Skeletal muscle satellite cell (primary cell): ENCODE measurements at regions not wholly inside any gene's neighbourhood (a gene's known extent, or its start where the extent isn't known, plus 50 kb on each side); places are given as distances from the start of the nearest gene placed in this dataset.

Source experiments
- H3K27me3 ChIP-seq: 2 replicates; pipeline ENCODE4 v1.7.0; 2013; ENCODE audit warnings: low read length; ENCODE audit not compliant: control insufficient read depth, insufficient read depth
- H3K36me3 ChIP-seq: 2 replicates; pipeline ENCODE4 v1.7.0; 2013; ENCODE audit warnings: mild to moderate bottlenecking, control low read depth, low read length; ENCODE audit not compliant: insufficient read depth
- H3K4me1 ChIP-seq: 2 replicates; pipeline ENCODE4 v1.7.0; 2013; ENCODE audit warnings: low read length; ENCODE audit not compliant: control insufficient read depth, insufficient read depth
- H3K4me2 ChIP-seq: 2 replicates; pipeline ENCODE4 v1.7.0; 2013; ENCODE audit warnings: mild to moderate bottlenecking, low read length
- H3K4me3 ChIP-seq: 2 replicates; pipeline ENCODE4 v1.7.0; 2013; ENCODE audit warnings: low read length
- H3K9ac ChIP-seq: 2 replicates; pipeline ENCODE4 v1.7.0; 2013; ENCODE audit warnings: mild to moderate bottlenecking, low read depth, low read length, moderate library complexity
- H3K9me3 ChIP-seq: replicated peaks from 2 replicates; pipeline ENCODE4 v1.7.0; 2013; ENCODE audit warnings: mild to moderate bottlenecking, control low read depth, low read length

DNA sequence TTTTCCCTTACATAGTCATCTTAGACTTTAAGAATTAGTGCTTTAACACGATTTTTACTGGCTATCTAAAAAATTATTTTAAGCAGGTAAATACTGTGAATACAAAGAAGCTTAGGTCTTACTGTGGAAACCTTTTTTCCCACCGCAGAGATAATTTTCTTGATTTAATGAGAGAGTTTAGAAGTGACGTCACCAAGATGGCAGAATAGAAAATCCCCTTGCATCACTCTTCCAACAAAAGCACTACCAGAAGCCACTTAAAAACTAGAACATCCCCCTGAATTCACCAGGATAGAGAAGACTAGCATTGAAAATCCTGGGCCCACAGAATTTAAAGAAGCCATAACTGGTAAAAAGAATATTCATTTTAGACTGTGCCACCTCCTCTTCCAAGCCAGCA lies 375.4 kb upstream of the PTCHD4 start:
- H3K4me3 ChIP-seq, result no peak overlapping the region
- H3K9me3 ChIP-seq, result no peaks in the 10 kb centered on the region
- no peaks in the 10 kb centered on the region for H3K27me3 ChIP-seq
- no peak overlapping the region for H3K9ac ChIP-seq
- H3K4me1 ChIP-seq, result no peaks in the 10 kb centered on the region
- no peak overlapping the region for H3K4me2 ChIP-seq
- H3K36me3 ChIP-seq, result no peaks in the 10 kb centered on the region

DNA sequence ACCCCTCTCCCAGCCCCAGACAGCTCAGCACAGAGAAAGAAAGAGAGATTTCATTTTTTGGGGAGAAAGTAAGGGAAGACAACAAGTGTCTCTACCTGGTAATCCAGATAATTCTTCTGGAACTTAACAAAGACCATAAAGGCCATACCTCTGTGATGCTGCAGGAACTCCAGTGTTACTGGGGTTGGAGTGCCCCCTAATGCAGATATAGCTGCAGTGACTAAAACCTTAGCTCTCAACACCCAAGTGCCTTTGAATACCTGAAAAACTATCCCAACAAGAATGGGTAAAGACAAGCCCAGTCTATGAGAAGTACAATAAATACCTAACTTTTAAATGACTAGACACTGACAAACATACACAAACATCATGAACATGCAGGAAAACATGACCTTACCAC lies 365.3 kb upstream of the PTCHD4 start:
- H3K36me3 ChIP-seq, result no peaks in the 10 kb centered on the region
- no peak overlapping the region for H3K9ac ChIP-seq
- H3K27me3 ChIP-seq, result no peaks in the 10 kb centered on the region
- H3K4me3 ChIP-seq, result no peak overlapping the region
- H3K9me3 ChIP-seq, result no peaks in the 10 kb centered on the region
- no peak overlapping the region for H3K4me2 ChIP-seq
- H3K4me1 ChIP-seq, result no peaks in the 10 kb centered on the region

DNA sequence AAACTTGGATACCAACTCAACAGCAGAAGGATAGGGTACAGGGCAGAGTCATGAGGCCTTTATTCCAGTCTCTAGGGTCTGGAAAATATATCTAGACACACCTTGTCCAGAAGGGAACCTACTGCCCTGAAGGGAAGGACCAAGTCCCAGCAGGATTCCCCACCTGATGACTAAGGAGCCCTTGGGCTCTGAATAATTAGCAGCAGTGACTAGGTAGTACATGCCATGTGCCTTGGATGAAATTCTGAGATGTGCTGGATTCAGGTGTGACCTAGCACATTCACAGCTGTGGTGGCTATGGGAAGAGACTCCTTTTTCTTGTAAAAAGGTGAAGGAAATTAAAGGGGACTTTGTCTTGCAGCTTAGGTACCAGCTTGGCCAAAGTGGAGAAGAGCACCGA lies 364.3 kb upstream of the PTCHD4 start:
- Histone ChIP-seq H3K9ac (no peak overlapping the region), H3K4me1 (no peaks in the 10 kb centered on the region), H3K27me3 (no peaks in the 10 kb centered on the region), H3K9me3 (no peaks in the 10 kb centered on the region), H3K36me3 (no peaks in the 10 kb centered on the region), H3K4me3 (no peak overlapping the region), H3K4me2 (no peak overlapping the region)

DNA sequence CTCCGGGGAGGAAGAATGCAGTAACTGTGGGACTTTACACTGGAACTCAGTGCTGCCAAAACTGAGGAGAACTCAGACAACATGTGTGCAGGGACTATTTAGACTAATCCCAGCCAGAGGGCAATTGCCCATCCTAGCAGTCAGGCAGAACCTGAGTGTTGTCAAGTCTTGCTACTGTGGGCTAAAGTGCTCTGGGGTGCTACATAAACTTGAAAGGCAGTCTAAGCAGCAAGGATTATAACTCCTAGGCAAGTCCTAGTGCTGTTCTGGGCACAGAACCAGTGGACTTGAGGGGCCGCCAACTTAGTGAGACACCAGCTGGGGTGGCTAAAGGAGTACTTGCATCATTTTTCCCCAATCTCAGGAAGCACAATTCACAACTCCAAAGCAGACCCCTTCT lies 363.8 kb upstream of the PTCHD4 start:
- Histone ChIP-seq H3K4me2 (no peak overlapping the region), H3K36me3 (no peaks in the 10 kb centered on the region), H3K9ac (no peak overlapping the region), H3K27me3 (no peaks in the 10 kb centered on the region), H3K4me1 (no peaks in the 10 kb centered on the region), H3K4me3 (no peak overlapping the region), H3K9me3 (no peaks in the 10 kb centered on the region)

DNA sequence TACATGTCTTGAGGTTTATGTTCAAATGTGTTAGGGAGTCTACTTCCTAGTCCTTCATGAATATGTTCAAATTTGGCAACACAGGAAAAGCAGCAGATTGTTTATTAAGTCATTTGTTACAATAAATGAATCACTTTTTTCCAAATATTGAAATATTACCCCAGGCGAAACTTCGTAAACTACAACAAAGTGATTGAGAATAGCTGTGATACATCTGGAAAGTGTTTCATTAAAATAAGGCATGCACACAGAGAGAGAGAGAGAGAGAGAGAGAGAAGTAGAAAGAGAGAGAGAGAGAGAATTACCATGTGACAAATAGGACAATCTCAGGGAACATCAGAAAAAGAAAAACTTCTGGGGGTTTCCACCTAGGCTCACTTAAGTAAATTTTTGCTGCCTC lies 363.1 kb upstream of the PTCHD4 start:
- no peaks in the 10 kb centered on the region for H3K9me3 ChIP-seq
- H3K4me1 ChIP-seq, result no peaks in the 10 kb centered on the region
- H3K9ac ChIP-seq, result no peak overlapping the region
- H3K27me3 ChIP-seq, result no peaks in the 10 kb centered on the region
- H3K36me3 ChIP-seq, result no peaks in the 10 kb centered on the region
- H3K4me3 ChIP-seq, result no peak overlapping the region
- H3K4me2 ChIP-seq, result no peak overlapping the region

DNA sequence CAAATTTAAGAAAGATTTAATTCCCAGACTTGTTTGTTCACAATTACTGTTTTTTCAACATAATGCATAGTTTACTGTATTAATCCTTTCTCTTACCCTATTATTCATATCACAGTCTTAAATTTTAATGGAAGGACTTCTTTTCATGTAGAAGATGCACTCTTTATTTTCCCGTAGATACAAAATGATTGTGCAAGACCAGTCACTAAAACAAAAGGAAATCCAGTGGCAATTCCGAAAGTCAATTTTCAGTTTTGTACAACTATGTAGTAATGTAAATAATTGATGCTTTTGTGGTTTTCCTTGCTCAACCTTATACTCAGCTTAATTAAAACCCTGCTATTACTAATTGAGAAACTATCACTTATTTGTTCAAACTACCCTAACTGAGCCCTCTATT lies 361.5 kb upstream of the PTCHD4 start:
- Histone ChIP-seq H3K4me3 (no peak overlapping the region), H3K36me3 (no peaks in the 10 kb centered on the region), H3K27me3 (no peaks in the 10 kb centered on the region), H3K9me3 (no peaks in the 10 kb centered on the region), H3K9ac (no peak overlapping the region), H3K4me1 (no peaks in the 10 kb centered on the region), H3K4me2 (no peak overlapping the region)

DNA sequence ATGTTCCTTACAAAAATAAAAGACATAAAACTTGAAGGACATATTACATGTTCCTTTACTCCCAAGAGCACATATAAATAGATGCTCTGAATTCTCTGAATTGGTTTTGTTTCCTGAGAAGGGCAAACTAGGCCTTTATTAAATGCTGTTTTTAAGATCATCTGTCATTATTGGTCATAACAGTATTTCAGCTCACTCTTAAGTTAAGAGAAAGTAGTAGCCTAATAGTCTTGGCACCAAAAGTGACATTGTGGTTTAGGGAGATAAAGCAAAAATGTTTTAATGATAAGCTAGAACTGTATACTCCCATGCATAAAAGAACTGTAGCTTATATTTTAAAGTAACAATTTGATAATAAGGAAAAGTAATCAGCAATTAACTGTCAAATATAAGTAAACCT lies 361.1 kb upstream of the PTCHD4 start:
- no peak overlapping the region for H3K4me3 ChIP-seq
- no peak overlapping the region for H3K4me2 ChIP-seq

DNA sequence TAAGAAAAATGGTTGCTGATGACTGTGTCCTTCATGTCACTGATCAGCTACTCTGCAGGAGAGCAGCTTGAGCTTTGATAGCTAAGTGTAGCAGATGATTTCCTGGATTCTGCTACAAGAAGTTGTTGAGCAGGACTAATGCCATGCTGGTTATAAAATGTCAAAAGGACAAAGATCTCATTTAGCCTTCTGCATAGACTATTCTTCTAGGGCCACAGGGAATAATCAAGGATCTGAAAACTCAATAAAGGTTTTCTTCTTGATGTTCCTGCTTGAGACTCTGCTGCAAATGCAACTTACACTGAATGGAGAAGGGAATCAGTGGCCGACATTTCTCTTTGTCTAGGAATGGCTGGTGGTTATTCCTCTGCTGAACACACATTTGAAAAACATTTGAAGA lies 360.3 kb upstream of the PTCHD4 start:
- Histone ChIP-seq H3K27me3 (no peaks in the 10 kb centered on the region), H3K9me3 (no peaks in the 10 kb centered on the region), H3K4me3 (no peak overlapping the region), H3K36me3 (no peaks in the 10 kb centered on the region), H3K4me1 (no peaks in the 10 kb centered on the region), H3K4me2 (no peak overlapping the region), H3K9ac (no peak overlapping the region)

More for the DNA sequence above, 361.1 kb upstream of the PTCHD4 start:
- Histone ChIP-seq H3K9me3 (no peaks in the 10 kb centered on the region), H3K4me1 (no peaks in the 10 kb centered on the region), H3K36me3 (no peaks in the 10 kb centered on the region), H3K27me3 (no peaks in the 10 kb centered on the region), H3K9ac (no peak overlapping the region)

DNA sequence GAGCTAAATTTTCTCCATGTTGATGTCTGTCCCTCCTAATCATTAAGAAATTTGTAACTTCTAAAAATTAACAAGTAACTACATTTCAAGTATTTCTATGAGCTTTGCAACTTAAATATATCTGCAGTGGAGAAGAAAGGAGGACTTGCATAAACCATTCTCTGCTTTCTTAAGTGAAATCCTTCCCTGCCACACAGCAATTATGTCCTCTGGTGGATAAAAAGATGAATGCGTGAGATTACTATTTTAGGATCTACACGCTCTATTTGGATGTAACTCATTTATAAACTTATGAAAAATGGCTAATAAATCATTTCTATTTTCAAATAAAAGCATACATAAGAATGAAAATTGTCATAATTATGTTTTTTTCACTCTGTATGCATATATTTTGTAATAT lies 338.0 kb upstream of the PTCHD4 start:
- Histone ChIP-seq H3K36me3 (no peaks in the 10 kb centered on the region), H3K9me3 (no peaks in the 10 kb centered on the region), H3K27me3 (no peaks in the 10 kb centered on the region)

DNA sequence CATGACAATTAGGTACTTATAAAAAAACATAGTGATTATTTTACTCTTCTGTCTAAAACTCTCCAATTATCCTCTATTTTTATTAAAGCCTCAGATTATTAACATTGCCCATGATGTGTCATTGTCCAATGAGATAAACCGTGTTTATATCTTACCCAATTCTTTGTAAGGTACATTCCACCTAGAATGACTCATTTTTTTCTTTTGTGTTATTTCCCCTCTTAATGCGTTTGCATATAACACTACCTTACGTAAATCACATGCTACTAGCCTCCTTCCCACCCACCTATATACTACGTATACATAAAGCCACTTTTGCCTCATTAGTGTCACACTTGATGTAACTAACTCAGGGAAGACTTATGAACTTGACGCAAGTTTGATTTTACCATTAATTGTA lies 336.3 kb upstream of the PTCHD4 start:
- Histone ChIP-seq H3K4me1 (no peaks in the 10 kb centered on the region), H3K4me2 (no peak overlapping the region), H3K9me3 (no peaks in the 10 kb centered on the region), H3K36me3 (no peaks in the 10 kb centered on the region), H3K9ac (no peak overlapping the region), H3K27me3 (no peaks in the 10 kb centered on the region), H3K4me3 (no peak overlapping the region)

More for the DNA sequence above, 338.0 kb upstream of the PTCHD4 start:
- Histone ChIP-seq H3K4me2 (no peak overlapping the region), H3K4me1 (no peaks in the 10 kb centered on the region), H3K4me3 (no peak overlapping the region), H3K9ac (no peak overlapping the region)

DNA sequence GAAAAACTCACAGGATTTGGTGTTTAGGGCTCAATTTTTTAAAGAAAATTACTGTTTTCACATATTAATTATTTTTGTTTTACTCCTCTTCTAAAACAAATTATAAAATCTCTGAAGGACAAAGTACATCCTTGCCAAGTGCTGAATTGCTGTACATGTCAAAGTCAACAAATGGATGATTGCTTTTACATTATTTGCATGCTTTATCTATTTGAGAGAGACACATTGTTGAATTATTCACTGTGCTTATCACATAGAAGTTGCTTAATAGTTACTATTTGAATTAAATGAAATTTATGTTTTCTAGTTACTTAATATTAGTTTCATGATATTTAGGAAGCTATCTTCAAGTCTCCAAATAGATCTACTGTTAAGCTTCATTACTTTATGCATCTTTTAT lies 318.6 kb upstream of the PTCHD4 start:
- Histone ChIP-seq H3K36me3 (no peaks in the 10 kb centered on the region), H3K9ac (peak overlapping the region; percentile 9), H3K27me3 (no peaks in the 10 kb centered on the region), H3K4me1 (peaks cover 53% of the 10 kb centered on the region), H3K4me2 (peak overlapping the region; percentile 64), H3K4me3 (no peak overlapping the region), H3K9me3 (no peaks in the 10 kb centered on the region)

DNA sequence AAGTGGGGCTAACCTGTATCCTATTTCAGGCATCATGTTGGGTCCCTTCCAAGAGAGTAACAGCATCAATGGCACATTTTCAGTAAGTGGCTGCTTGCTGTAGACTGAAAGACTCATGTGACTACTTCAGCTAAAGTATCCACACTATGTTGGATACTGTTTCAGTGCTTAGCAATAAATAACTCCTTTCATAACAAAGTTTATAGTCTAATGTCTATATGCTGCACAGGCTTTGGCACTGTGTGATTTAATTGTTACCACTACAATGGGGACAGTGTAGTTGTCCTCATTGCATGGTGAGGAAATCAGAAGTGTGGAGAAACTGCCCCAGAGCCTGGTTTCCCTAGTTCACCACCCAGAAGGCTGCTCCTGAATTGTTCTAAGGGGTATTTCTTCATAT lies 318.0 kb upstream of the PTCHD4 start:
- no peaks in the 10 kb centered on the region for H3K36me3 ChIP-seq
- H3K9ac ChIP-seq, result no peak overlapping the region
- H3K4me3 ChIP-seq, result no peak overlapping the region
- peaks cover 56% of the 10 kb centered on the region for H3K4me1 ChIP-seq
- H3K27me3 ChIP-seq, result no peaks in the 10 kb centered on the region
- no peak overlapping the region for H3K4me2 ChIP-seq
- no peaks in the 10 kb centered on the region for H3K9me3 ChIP-seq
